Hepatocyte (in vitro differentiated cells): ENCODE measurements at regions not wholly inside any gene's neighbourhood (a gene's known extent, or its start where the extent isn't known, plus 50 kb on each side); places are given as distances from the start of the nearest gene placed in this dataset.

Experiments used
- EZH2 ChIP-seq: fragments of 200-600 bp; sonication (generic); IDR thresholded peaks from 2 replicates; pipeline ENCODE4 v1.6.1; 2016; ENCODE audit warnings: antibody characterized with exemption, mild to moderate bottlenecking, borderline replicate concordance
- EZH2phosphoT487 ChIP-seq: fragments of 200-600 bp; sonication (generic); IDR thresholded peaks from one replicate; pipeline ENCODE4 v1.6.1; 2018; ENCODE audit warnings: antibody characterized with exemption, mild to moderate bottlenecking, low read depth, moderate library complexity; ENCODE audit not compliant: unreplicated experiment, severe bottlenecking
- TF ChIP-seq, protein P1 (sequence below): fragments of 200-600 bp; sonication (generic); IDR thresholded peaks from 2 replicates; pipeline ENCODE4 v1.5.1; 2016; ENCODE audit warnings: antibody characterized with exemption, mild to moderate bottlenecking; ENCODE audit not compliant: poor library complexity

DNA sequence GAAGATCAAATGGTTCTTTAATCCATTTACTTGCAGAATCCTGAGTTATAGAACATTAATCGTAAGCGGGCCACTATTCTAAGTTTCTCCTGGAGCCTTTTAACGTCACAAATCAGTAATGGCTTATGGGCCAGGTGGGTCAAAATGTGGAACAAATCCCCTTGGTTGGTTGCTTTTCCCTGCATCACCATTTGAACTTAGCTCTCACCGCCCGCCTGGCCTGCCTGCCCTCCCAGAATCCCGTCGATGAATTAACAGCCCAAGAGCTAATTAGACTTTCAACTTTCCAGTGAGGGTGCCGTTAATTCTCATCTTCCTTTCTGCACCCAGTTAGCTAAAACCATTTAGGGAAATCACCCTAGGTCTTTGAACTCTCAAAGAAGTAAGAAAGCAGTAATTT, 205.5 kb downstream of the RNF152 start:
- TF ChIP-seq EZH2phosphoT487 (no peak), EZH2 (no peak)
- TF ChIP-seq, protein P1, sequence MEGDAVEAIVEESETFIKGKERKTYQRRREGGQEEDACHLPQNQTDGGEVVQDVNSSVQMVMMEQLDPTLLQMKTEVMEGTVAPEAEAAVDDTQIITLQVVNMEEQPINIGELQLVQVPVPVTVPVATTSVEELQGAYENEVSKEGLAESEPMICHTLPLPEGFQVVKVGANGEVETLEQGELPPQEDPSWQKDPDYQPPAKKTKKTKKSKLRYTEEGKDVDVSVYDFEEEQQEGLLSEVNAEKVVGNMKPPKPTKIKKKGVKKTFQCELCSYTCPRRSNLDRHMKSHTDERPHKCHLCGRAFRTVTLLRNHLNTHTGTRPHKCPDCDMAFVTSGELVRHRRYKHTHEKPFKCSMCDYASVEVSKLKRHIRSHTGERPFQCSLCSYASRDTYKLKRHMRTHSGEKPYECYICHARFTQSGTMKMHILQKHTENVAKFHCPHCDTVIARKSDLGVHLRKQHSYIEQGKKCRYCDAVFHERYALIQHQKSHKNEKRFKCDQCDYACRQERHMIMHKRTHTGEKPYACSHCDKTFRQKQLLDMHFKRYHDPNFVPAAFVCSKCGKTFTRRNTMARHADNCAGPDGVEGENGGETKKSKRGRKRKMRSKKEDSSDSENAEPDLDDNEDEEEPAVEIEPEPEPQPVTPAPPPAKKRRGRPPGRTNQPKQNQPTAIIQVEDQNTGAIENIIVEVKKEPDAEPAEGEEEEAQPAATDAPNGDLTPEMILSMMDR = no peak
